Loucy (cell line): ENCODE measurements at regions not wholly inside any gene's neighbourhood (a gene's known extent, or its start where the extent isn't known, plus 50 kb on each side); places are given as distances from the start of the nearest gene placed in this dataset.

Source experiments
- EZH2phosphoT487 ChIP-seq: fragments of 200-600 bp; IDR thresholded peaks from 2 replicates; pipeline ENCODE4 v1.6.1; 2018; ENCODE audit warnings: antibody characterized with exemption, mild to moderate bottlenecking, moderate library complexity, borderline replicate concordance
- TF ChIP-seq, protein P1 (sequence below): fragments of 200-600 bp; sonication (generic); conservative IDR thresholded peaks from 2 replicates; pipeline ENCODE4 v1.5.1; 2014; ENCODE audit warnings: mild to moderate bottlenecking, antibody characterized with exemption, low read length

- no peak for TF ChIP-seq EZH2phosphoT487
- TF ChIP-seq, protein P1, sequence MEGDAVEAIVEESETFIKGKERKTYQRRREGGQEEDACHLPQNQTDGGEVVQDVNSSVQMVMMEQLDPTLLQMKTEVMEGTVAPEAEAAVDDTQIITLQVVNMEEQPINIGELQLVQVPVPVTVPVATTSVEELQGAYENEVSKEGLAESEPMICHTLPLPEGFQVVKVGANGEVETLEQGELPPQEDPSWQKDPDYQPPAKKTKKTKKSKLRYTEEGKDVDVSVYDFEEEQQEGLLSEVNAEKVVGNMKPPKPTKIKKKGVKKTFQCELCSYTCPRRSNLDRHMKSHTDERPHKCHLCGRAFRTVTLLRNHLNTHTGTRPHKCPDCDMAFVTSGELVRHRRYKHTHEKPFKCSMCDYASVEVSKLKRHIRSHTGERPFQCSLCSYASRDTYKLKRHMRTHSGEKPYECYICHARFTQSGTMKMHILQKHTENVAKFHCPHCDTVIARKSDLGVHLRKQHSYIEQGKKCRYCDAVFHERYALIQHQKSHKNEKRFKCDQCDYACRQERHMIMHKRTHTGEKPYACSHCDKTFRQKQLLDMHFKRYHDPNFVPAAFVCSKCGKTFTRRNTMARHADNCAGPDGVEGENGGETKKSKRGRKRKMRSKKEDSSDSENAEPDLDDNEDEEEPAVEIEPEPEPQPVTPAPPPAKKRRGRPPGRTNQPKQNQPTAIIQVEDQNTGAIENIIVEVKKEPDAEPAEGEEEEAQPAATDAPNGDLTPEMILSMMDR = no peak
Observed at GRCh38 chr13:79997244-79997643, 343.7 kb downstream of the SPRY2 start.
